ENCODE measurements at regions not wholly inside any gene's neighbourhood (a gene's known extent, or its start where the extent isn't known, plus 50 kb on each side); places are given as distances from the start of the nearest gene placed in this dataset.
"Not testable (repeated sequence)": the region's sequence is repeated elsewhere in the genome, so short reads cannot be mapped to it uniquely, and the experiment has no call there.

- Mint-ChIP-seq H3K4me1 (no peaks in the 10 kb centered on the region), H3K27ac (no peak overlapping the region), H3K36me3 (no peaks in the 10 kb centered on the region), H3K27me3 (peaks cover 7% of the 10 kb centered on the region), H3K9me3 (ENCODE audit: low read depth) (no peaks in the 10 kb centered on the region), H3K4me3 (no peak overlapping the region)
- CTCF ChIA-PET = no interaction called here
- no peak for ATAC-seq
- no peak for DNase-seq
Observed at GRCh38 chr11:45736424-45736823, 68.5 kb upstream of the SLC35C1 start.

DNA sequence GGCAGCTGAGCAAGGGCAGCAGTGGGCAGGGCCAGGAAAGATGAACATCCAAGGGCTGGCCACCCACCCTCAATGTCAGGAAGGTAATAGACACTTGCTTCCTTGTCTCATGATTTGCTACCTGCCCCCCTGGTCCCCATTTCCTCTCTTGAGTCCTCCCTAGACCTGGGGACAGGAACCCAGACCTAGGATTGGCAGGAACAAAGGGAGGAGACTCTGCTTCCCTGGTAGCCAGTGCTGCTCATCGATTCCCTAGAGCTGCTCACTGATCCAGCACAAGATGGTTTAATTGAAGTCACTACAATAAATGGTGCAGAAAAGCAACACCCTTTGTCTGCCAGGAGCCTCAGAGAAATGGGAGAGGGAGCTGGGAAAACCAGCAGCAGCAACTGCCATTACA, 67.8 kb upstream of the CHST1 start:
- H3K27ac Mint-ChIP-seq = no peak overlapping the region
- ATAC-seq = no peak
- no peaks in the 10 kb centered on the region for H3K36me3 Mint-ChIP-seq
- peaks cover 7% of the 10 kb centered on the region for H3K27me3 Mint-ChIP-seq
- H3K9me3 Mint-ChIP-seq (ENCODE audit: low read depth) = no peaks in the 10 kb centered on the region
- no peak for DNase-seq
- H3K4me1 Mint-ChIP-seq = no peaks in the 10 kb centered on the region
- CTCF ChIA-PET = interaction anchor here (1.3 kb wide), 1 partner anchor 39 kb away, joined by 4 read pairs; no protein-coding TSS in a partner anchor
- H3K4me3 Mint-ChIP-seq = no peak overlapping the region

DNA sequence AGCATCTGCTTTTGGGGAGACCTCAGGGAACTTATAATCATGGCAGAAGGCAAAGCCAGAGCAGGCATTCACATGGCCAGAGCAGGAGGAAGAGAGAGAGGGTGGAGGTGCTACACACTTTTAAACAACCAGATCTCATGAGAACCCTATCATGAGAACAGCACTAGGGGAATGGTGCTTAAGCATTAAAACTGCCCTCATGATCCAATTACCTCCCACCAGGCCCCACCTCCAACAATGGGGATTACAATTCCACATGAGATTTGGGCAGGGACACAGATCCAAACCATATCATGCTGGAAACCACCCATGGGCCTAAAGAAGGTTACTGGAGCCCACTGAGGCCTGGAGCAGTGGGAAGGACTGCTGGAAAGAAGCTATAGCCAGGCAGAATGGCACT, 66.9 kb upstream of the CHST1 start:
- Mint-ChIP-seq H3K4me1 (no peaks in the 10 kb centered on the region), H3K27ac (no peak overlapping the region), H3K27me3 (peaks cover 7% of the 10 kb centered on the region), H3K9me3 (ENCODE audit: low read depth) (no peaks in the 10 kb centered on the region), H3K4me3 (no peak overlapping the region), H3K36me3 (no peaks in the 10 kb centered on the region)
- DNase-seq (no peak), ATAC-seq (no peak)
- CTCF ChIA-PET = no interaction called here

- H3K9me3 Mint-ChIP-seq (ENCODE audit: low read depth); DNase-seq; ATAC-seq; H3K4me3 Mint-ChIP-seq; CTCF ChIA-PET; H3K36me3 Mint-ChIP-seq; H3K4me1 Mint-ChIP-seq; H3K27ac Mint-ChIP-seq: not testable (repeated sequence)
- peaks cover 12% of the 10 kb centered on the region for H3K27me3 Mint-ChIP-seq
Observed at GRCh38 chr11:45731171-45731570, 65.7 kb upstream of the CHST1 start.

DNA sequence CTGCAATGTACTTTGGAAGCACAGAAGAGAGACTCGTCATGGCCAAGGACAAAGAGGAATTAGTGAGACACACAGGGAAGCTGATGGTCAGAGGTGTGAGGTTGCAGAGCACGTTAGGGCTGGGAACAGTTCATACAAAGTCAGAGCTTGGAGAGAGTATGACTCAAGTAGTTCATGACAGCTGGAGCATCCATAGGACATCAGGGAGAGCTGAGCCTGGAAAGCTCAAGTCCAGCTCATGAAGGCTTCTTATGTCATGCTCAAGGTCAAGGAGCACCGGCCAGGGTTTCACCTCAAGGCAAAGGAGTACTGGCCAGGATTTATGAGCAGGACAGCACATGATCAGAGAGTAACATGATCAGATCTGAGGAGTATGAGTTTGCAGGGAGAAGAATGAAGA, 64.6 kb upstream of the CHST1 start:
- no peaks in the 10 kb centered on the region for H3K9me3 Mint-ChIP-seq (ENCODE audit: low read depth)
- peaks cover 19% of the 10 kb centered on the region for H3K27me3 Mint-ChIP-seq
- ATAC-seq = no peak
- H3K27ac Mint-ChIP-seq = no peak overlapping the region
- no peaks in the 10 kb centered on the region for H3K36me3 Mint-ChIP-seq
- H3K4me1 Mint-ChIP-seq = no peaks in the 10 kb centered on the region
- DNase-seq = no peak
- no peak overlapping the region for H3K4me3 Mint-ChIP-seq
- CTCF ChIA-PET = no interaction called here

DNA sequence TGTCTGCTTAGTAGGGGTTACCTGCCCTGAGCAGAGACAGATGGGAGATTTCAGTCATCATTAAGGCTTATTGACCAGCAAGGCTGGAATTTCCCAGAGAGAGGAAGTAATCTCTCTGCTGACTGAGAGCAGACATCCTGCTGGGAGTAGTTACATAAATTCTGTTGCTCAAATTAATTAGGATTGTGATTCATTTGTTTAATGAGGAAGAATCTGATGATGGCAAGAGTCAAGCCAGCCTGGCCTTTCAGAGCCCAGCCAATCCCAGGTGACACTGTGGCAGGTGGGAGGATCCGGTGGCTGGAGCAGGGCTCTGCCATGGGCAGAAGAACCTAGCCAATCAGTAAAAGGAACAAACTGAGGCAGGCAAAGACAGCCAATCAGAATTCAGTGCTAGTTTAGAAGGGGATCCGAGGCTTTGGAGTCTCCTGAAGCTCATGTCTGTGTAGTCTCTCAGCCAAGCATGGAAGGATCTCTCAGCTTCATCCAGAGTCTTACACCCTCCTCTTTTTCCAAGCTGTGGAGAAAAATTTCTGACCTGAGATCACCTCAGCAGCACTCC, 61.2 kb upstream of the CHST1 start:
- peaks cover 25% of the 10 kb centered on the region for H3K27me3 Mint-ChIP-seq
- no peaks in the 10 kb centered on the region for H3K4me1 Mint-ChIP-seq
- H3K4me3 Mint-ChIP-seq = no peak overlapping the region
- H3K9me3 Mint-ChIP-seq (ENCODE audit: low read depth) = no peaks in the 10 kb centered on the region
- CTCF ChIA-PET = no interaction called here
- ATAC-seq = no peak
- H3K27ac Mint-ChIP-seq = no peak overlapping the region
- DNase-seq = no peak
- H3K36me3 Mint-ChIP-seq = no peaks in the 10 kb centered on the region

GRCh38 chr11:45725776-45726492, 60.5 kb upstream of the CHST1 start:
- Mint-ChIP-seq H3K9me3 (ENCODE audit: low read depth) (no peaks in the 10 kb centered on the region), H3K27me3 (peaks cover 25% of the 10 kb centered on the region), H3K4me1 (no peaks in the 10 kb centered on the region), H3K36me3 (no peaks in the 10 kb centered on the region), H3K4me3 (no peak overlapping the region), H3K27ac (no peak overlapping the region)
- DNase-seq = no peak
- no peak for ATAC-seq
- CTCF ChIA-PET = no interaction called here

- CTCF ChIA-PET = no interaction called here
- peaks cover 25% of the 10 kb centered on the region for H3K27me3 Mint-ChIP-seq
- no peaks in the 10 kb centered on the region for H3K9me3 Mint-ChIP-seq (ENCODE audit: low read depth)
- no peak overlapping the region for H3K27ac Mint-ChIP-seq
- no peak overlapping the region for H3K4me3 Mint-ChIP-seq
- DNase-seq (no peak), ATAC-seq (no peak)
- no peaks in the 10 kb centered on the region for H3K36me3 Mint-ChIP-seq
- H3K4me1 Mint-ChIP-seq = no peaks in the 10 kb centered on the region
Observed at GRCh38 chr11:45725121-45725520, 59.7 kb upstream of the CHST1 start.

GRCh38 chr11:45724153-45724552, 58.7 kb upstream of the CHST1 start:
- DNase-seq (no peak), ATAC-seq (no peak)
- H3K9me3 Mint-ChIP-seq (ENCODE audit: low read depth) = no peaks in the 10 kb centered on the region
- CTCF ChIA-PET = no interaction called here
- H3K27ac Mint-ChIP-seq = no peak overlapping the region
- H3K4me3 Mint-ChIP-seq = no peak overlapping the region
- H3K4me1 Mint-ChIP-seq = no peaks in the 10 kb centered on the region
- H3K27me3 Mint-ChIP-seq = peaks cover 25% of the 10 kb centered on the region
- no peaks in the 10 kb centered on the region for H3K36me3 Mint-ChIP-seq

GRCh38 chr11:45723397-45723796, 58.0 kb upstream of the CHST1 start:
- Mint-ChIP-seq H3K4me1 (no peaks in the 10 kb centered on the region), H3K4me3 (no peak overlapping the region), H3K27ac (no peak overlapping the region), H3K27me3 (peaks cover 25% of the 10 kb centered on the region), H3K36me3 (no peaks in the 10 kb centered on the region), H3K9me3 (ENCODE audit: low read depth) (no peaks in the 10 kb centered on the region)
- DNase-seq (no peak), ATAC-seq (no peak)
- CTCF ChIA-PET = no interaction called here

DNA sequence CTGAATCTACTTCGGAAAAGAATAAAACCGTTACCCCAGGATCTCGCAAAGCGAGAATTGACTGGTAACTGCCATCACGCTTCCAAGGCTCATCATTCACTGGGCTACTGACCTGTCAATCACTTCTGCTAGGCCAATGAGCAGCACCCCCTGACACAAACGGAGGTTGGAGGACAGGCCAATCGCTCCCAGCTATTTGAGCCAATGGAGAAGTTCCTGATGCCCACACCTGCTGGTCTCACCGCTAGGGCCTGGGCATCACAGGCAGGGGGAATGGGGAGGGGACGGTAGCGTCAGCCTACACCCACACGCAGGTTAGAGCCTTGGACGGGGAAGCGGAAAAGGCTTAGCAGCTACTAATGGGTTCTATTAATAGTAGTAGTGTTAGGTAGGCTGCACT, 56.7 kb upstream of the CHST1 start:
- H3K4me3 Mint-ChIP-seq = no peak overlapping the region

DNA sequence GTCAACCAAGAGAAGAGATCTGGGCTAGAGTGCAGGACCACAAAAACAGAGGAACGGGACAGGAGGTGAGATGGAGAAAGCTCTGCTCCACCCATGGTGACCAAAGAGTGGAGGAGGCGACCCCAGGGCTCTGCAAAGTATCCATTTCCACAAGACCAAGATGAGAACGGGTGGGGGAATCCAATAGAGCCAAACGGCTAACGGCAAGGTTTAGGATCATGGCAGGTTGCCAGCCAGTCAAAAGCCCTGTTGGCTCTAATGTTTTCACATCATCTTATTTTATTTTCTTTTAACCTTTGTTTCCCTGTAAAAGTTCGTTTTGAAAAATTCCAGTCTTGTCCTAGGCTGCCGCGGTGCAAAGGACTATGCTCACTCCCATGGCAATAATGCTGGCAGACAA, 52.1 kb upstream of the CHST1 start:
- Mint-ChIP-seq H3K27me3 (peaks cover 14% of the 10 kb centered on the region), H3K9me3 (ENCODE audit: low read depth) (no peaks in the 10 kb centered on the region), H3K27ac (no peak overlapping the region), H3K36me3 (no peaks in the 10 kb centered on the region), H3K4me1 (no peaks in the 10 kb centered on the region), H3K4me3 (no peak overlapping the region)
- ATAC-seq = no peak
- no peak for DNase-seq
- CTCF ChIA-PET = no interaction called here

More for the DNA sequence above, 56.7 kb upstream of the CHST1 start:
- no peaks in the 10 kb centered on the region for H3K9me3 Mint-ChIP-seq (ENCODE audit: low read depth)
- DNase-seq (no peak), ATAC-seq (no peak)
- H3K27me3 Mint-ChIP-seq = peaks cover 25% of the 10 kb centered on the region
- H3K4me1 Mint-ChIP-seq = no peaks in the 10 kb centered on the region
- CTCF ChIA-PET = no interaction called here
- no peak overlapping the region for H3K27ac Mint-ChIP-seq
- no peaks in the 10 kb centered on the region for H3K36me3 Mint-ChIP-seq

GRCh38 chr11:45715418-45715817, 50.0 kb upstream of the CHST1 start:
- ATAC-seq = no peak
- DNase-seq = no peak
- no peak overlapping the region for H3K27ac Mint-ChIP-seq
- H3K4me3 Mint-ChIP-seq = no peak overlapping the region
- H3K9me3 Mint-ChIP-seq (ENCODE audit: low read depth) = no peaks in the 10 kb centered on the region
- H3K36me3 Mint-ChIP-seq = no peaks in the 10 kb centered on the region
- CTCF ChIA-PET = no interaction called here
- H3K4me1 Mint-ChIP-seq = no peaks in the 10 kb centered on the region
- H3K27me3 Mint-ChIP-seq = peaks cover 32% of the 10 kb centered on the region

Data from activated CD8-positive, alpha-beta memory T cell treated with anti-CD3 and anti-CD28 coated beads, Interleukin-2, amount 10 ng/mL, durations not matched to agents 7 days and 5 days (primary cell).